DOHH2 (cell line): ENCODE measurements at regions not wholly inside any gene's neighbourhood (a gene's known extent, or its start where the extent isn't known, plus 50 kb on each side); places are given as distances from the start of the nearest gene placed in this dataset.

Experiments used
- H3F3A ChIP-seq: fragments of 200-600 bp; sonication (generic), shearing (Covaris generic); 2 replicates; pipeline ENCODE4 v1.6.0; 2016; ENCODE audit warnings: antibody characterized with exemption, mild to moderate bottlenecking; ENCODE audit not compliant: control insufficient read depth, insufficient read depth
- H3K27ac ChIP-seq: fragments of 200-600 bp; sonication (generic); 2 replicates; pipeline ENCODE4 v1.5.1; 2014; ENCODE audit warnings: low read depth, mild to moderate bottlenecking, low read length, moderate library complexity
- H3K27me3 ChIP-seq: fragments of 200-600 bp; sonication (generic); 2 replicates; pipeline ENCODE4 v1.6.1; 2014; ENCODE audit warnings: mild to moderate bottlenecking, low read length, mixed read lengths; ENCODE audit not compliant: control insufficient read depth
- H3K36me3 ChIP-seq: fragments of 200-600 bp; sonication (generic); 2 replicates; pipeline ENCODE4 v1.6.1; 2014; ENCODE audit warnings: mild to moderate bottlenecking, low read length, moderate library complexity, mixed read lengths; ENCODE audit not compliant: control insufficient read depth
- H3K4me1 ChIP-seq: fragments of 200-600 bp; sonication (generic); 2 replicates; pipeline ENCODE4 v1.6.1; 2014; ENCODE audit warnings: mild to moderate bottlenecking, low read length, mixed read lengths; ENCODE audit not compliant: control insufficient read depth
- H3K4me2 ChIP-seq: fragments of 200-600 bp; sonication (generic); 2 replicates; pipeline ENCODE4 v1.6.0; 2014; ENCODE audit warnings: mild to moderate bottlenecking, low read length, moderate library complexity
- H3K4me3 ChIP-seq: fragments of 200-600 bp; sonication (generic); 2 replicates; pipeline ENCODE4 v1.5.1; 2014; ENCODE audit warnings: mild to moderate bottlenecking, low read length, mixed read lengths
- H3K79me2 ChIP-seq: fragments of 200-600 bp; sonication (generic); 2 replicates; pipeline ENCODE4 v1.6.1; 2014; ENCODE audit warnings: mild to moderate bottlenecking, low read length, mixed read lengths; ENCODE audit not compliant: control insufficient read depth
- H3K9me2 ChIP-seq: fragments of 200-600 bp; sonication (generic); replicated peaks from 2 replicates; pipeline ENCODE4 v1.6.1; 2014; ENCODE audit warnings: mild to moderate bottlenecking, low read length, mixed read lengths; ENCODE audit not compliant: control insufficient read depth
- H3K9me3 ChIP-seq: fragments of 200-600 bp; sonication (generic); 2 replicates; pipeline ENCODE4 v1.6.1; 2014; ENCODE audit warnings: antibody characterized with exemption, low read length, mixed read lengths; ENCODE audit not compliant: control insufficient read depth, insufficient read depth
- H4K20me1 ChIP-seq: fragments of 200-600 bp; sonication (generic); 2 replicates; pipeline ENCODE4 v1.6.0; 2014; ENCODE audit warnings: low read depth, mild to moderate bottlenecking, antibody characterized with exemption, low read length, moderate library complexity; ENCODE audit not compliant: control insufficient read depth, insufficient read depth
- EZH2phosphoT487 ChIP-seq: fragments of 200-600 bp; sonication (generic); IDR thresholded peaks from 2 replicates; pipeline ENCODE4 v1.6.1; 2017; ENCODE audit warnings: borderline replicate concordance, mild to moderate bottlenecking, antibody characterized with exemption, low read length, moderate library complexity, mixed read lengths
- TF ChIP-seq, protein P1 (sequence below): fragments of 200-600 bp; sonication (generic); IDR thresholded peaks from one replicate; pipeline ENCODE4 v1.5.1; 2014; ENCODE audit warnings: antibody characterized with exemption, mild to moderate bottlenecking, low read depth, low read length; ENCODE audit not compliant: poor library complexity, severe bottlenecking

DNA sequence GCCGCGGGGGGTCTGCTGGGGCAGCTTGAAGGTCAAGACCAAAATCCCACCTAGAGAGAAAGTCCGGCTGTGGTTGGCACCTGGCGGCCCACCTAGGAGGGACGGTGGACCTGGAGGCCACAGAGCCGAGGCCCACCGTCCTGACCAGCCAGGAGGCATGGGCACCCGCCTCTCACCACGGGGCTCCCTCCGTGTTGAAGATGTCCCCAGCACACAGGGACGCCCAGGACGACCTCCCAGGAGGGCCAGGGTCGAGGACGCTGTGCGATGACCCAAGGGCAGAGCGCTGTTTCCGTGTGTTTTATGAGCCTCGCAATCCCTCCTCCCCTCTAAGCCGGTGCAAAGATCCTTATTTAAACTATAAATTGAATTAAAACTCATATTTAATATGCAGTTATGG is 131.2 kb downstream of the C16orf95 start:
- Histone ChIP-seq H3K79me2 (no peaks in the 10 kb centered on the region), H4K20me1 (no peaks in the 10 kb centered on the region), H3K9me3 (peaks cover 18% of the 10 kb centered on the region; the same call in 1 of the 2 replicates), H3F3A (peaks cover 5% of the 10 kb centered on the region), H3K4me3 (no peak overlapping the region), H3K4me1 (no peaks in the 10 kb centered on the region), H3K27ac (no peak overlapping the region), H3K9me2 (no peaks in the 10 kb centered on the region), H3K4me2 (no peak overlapping the region), H3K36me3 (no peaks in the 10 kb centered on the region), H3K27me3 (no peaks in the 10 kb centered on the region)
- TF ChIP-seq, protein P1, sequence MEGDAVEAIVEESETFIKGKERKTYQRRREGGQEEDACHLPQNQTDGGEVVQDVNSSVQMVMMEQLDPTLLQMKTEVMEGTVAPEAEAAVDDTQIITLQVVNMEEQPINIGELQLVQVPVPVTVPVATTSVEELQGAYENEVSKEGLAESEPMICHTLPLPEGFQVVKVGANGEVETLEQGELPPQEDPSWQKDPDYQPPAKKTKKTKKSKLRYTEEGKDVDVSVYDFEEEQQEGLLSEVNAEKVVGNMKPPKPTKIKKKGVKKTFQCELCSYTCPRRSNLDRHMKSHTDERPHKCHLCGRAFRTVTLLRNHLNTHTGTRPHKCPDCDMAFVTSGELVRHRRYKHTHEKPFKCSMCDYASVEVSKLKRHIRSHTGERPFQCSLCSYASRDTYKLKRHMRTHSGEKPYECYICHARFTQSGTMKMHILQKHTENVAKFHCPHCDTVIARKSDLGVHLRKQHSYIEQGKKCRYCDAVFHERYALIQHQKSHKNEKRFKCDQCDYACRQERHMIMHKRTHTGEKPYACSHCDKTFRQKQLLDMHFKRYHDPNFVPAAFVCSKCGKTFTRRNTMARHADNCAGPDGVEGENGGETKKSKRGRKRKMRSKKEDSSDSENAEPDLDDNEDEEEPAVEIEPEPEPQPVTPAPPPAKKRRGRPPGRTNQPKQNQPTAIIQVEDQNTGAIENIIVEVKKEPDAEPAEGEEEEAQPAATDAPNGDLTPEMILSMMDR, result no peak
- no peak for TF ChIP-seq EZH2phosphoT487

DNA sequence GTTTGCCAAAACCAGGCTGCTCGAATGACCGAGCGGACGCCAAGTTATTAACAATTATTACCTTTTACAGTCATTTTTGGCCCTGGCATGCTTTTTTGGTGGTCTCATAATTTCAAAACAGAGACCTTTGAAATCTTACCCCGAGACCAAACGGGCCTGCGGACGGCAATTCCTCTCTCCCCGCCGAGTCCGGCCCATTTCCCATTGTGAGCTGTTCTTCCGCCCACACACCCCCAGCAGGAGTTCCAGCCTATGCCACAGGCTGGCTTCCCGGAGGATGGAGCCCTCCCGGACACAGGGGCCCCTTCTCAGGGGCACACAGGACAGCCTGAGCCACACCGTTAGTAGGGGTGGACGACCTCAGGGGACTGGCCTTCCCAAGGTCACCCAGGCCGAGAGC is 130.7 kb downstream of the C16orf95 start:
- Histone ChIP-seq H3K4me3 (no peak overlapping the region), H3K27ac (no peak overlapping the region), H3K4me2 (no peak overlapping the region), H3K9me2 (no peaks in the 10 kb centered on the region), H3K79me2 (no peaks in the 10 kb centered on the region), H3K36me3 (no peaks in the 10 kb centered on the region), H3F3A (peaks cover 5% of the 10 kb centered on the region), H3K9me3 (peaks cover 18% of the 10 kb centered on the region; the same call in 1 of the 2 replicates), H4K20me1 (no peaks in the 10 kb centered on the region), H3K4me1 (no peaks in the 10 kb centered on the region), H3K27me3 (no peaks in the 10 kb centered on the region)
- TF ChIP-seq, protein P1, result no peak
- no peak for TF ChIP-seq EZH2phosphoT487

DNA sequence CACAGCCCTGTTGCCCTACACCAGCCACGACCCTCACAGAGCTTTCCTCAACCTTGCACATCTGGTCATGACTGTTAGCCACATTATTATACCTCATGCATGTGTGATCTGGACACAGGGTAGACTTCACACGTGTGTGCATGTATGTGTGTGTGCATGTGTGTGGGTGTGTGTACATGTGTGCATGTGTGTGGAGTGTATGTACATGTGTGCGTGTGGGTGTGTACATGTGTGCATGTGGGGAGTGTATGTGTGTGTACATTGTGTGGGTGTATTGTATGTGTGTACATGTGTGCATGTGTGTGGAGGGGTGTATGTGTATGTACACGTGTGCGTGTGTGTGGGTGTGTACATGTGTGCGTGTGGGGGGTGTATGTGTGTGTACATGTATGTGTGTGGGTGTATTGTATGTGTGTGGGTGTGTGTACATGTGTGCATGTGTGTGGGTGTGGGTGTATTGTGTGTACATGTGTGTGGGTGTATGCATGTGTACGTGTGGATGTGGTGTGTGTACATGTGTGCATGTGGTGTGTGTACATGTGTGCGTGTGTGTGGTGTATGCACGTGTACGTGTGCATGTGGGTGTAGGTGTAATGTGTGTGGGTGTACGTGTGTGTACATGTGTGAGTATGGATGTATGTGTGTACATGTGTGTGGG is 130.2 kb downstream of the C16orf95 start:
- Histone ChIP-seq H3K4me2 (no peak overlapping the region), H4K20me1 (no peaks in the 10 kb centered on the region), H3F3A (peaks cover 5% of the 10 kb centered on the region), H3K27me3 (no peaks in the 10 kb centered on the region), H3K4me1 (no peaks in the 10 kb centered on the region), H3K27ac (no peak overlapping the region), H3K4me3 (no peak overlapping the region), H3K9me3 (peaks cover 18% of the 10 kb centered on the region; the same call in 1 of the 2 replicates), H3K79me2 (no peaks in the 10 kb centered on the region), H3K9me2 (no peaks in the 10 kb centered on the region), H3K36me3 (no peaks in the 10 kb centered on the region)
- no peak for TF ChIP-seq EZH2phosphoT487

DNA sequence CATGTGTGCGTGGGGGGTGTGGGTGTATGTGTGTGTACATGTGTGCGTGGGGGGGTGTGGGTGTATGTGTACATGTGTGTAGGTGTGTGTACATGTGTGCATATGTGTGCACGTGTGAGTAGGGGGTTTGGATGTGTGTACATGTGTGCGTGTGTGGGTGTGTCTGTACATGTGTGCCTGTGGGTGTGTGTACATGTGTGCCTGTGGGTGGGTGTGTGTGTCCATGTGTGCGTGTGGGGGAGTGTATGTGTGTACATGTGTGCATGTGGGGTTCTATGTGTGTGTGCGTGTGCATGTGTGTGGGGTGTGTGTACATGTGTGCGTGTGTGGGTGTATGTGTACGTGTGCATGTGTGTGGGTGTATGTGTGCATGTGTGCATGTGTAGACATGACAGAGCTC is 129.1 kb downstream of the C16orf95 start:
- Histone ChIP-seq H3K4me3 (no peak overlapping the region), H4K20me1 (no peaks in the 10 kb centered on the region), H3K36me3 (no peaks in the 10 kb centered on the region), H3K27me3 (no peaks in the 10 kb centered on the region), H3K79me2 (no peaks in the 10 kb centered on the region), H3K9me3 (peaks cover 18% of the 10 kb centered on the region; the same call in 1 of the 2 replicates), H3K9me2 (no peaks in the 10 kb centered on the region), H3K4me1 (no peaks in the 10 kb centered on the region), H3K4me2 (no peak overlapping the region), H3F3A (peaks cover 5% of the 10 kb centered on the region), H3K27ac (no peak overlapping the region)
- no peak for TF ChIP-seq EZH2phosphoT487
- TF ChIP-seq, protein P1, result no peak
